ENCODE measurements at regions not wholly inside any gene's neighbourhood (a gene's known extent, or its start where the extent isn't known, plus 50 kb on each side); places are given as distances from the start of the nearest gene placed in this dataset.

- Histone ChIP-seq H3K9me3 (ENCODE audit: control insufficient read depth, insufficient read depth, low read length) (no peaks in the 10 kb centered on the region), H3K36me3 (ENCODE audit: control insufficient read depth, insufficient read depth, low read length) (no peaks in the 10 kb centered on the region), H3K4me1 (ENCODE audit: control insufficient read depth, insufficient read depth, low read length) (no peaks in the 10 kb centered on the region), H3K27ac (ENCODE audit: low read depth, low read length) (peak overlapping the region; percentile 67), H3K4me3 (ENCODE audit: low read depth, low read length) (peak overlapping the region; percentile 68), H3K27me3 (ENCODE audit: control insufficient read depth, insufficient read depth, low read length) (peaks cover 4% of the 10 kb centered on the region)
- peak; percentile 54 to 97 (median 70) for DNase-seq (ENCODE audit: low read depth in 4 of 6, low spot score in 6 of 6)
- 0% methylated on average over 13 of the region's 18 CpGs for WGBS (ENCODE audit: insufficient coverage)
These were observed 217.0 kb upstream of the DTNA start for GRCh38 chr18:34493099-34493544.

- Histone ChIP-seq H3K9me3 (ENCODE audit: control insufficient read depth, insufficient read depth, low read length) (no peaks in the 10 kb centered on the region), H3K36me3 (ENCODE audit: control insufficient read depth, insufficient read depth, low read length) (no peaks in the 10 kb centered on the region), H3K4me3 (ENCODE audit: low read depth, low read length) (peak overlapping the region; percentile 68), H3K27ac (ENCODE audit: low read depth, low read length) (peak overlapping the region; percentile 67), H3K27me3 (ENCODE audit: control insufficient read depth, insufficient read depth, low read length) (peaks cover 4% of the 10 kb centered on the region), H3K4me1 (ENCODE audit: control insufficient read depth, insufficient read depth, low read length) (no peaks in the 10 kb centered on the region)
- under 1% methylated on average over 95 of the region's 101 CpGs for WGBS (ENCODE audit: insufficient coverage)
- DNase-seq (ENCODE audit: low read depth in 4 of 6, low spot score in 6 of 6): peak in 4 of 6 donors; percentile 23 to 69 (median 48)
These were observed 216.3 kb upstream of the DTNA start for GRCh38 chr18:34493566-34494358.

DNA sequence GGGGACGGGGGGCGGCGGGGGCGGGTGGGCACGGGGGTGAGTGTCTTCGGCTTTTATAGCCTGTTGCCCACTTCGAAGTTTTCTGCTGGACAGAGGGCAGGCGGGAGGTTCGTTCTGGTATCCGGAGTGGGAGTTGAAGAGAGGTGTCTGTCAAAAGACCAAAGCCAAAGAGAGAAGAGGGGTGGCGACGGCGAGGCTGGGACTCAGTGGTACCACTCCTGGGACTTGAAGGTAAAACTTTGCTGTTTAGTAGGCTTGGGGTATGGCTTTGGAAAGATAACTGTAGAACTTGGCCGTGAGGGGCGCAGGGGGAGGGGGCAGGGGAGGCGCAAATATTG, 215.8 kb upstream of the DTNA start:
- no peaks in the 10 kb centered on the region for H3K9me3 ChIP-seq (ENCODE audit: control insufficient read depth, insufficient read depth, low read length)
- H3K36me3 ChIP-seq (ENCODE audit: control insufficient read depth, insufficient read depth, low read length): no peaks in the 10 kb centered on the region
- 1% methylated on average over 7 of the region's 16 CpGs for WGBS (ENCODE audit: insufficient coverage)
- no peak overlapping the region for H3K27ac ChIP-seq (ENCODE audit: low read depth, low read length)
- H3K4me1 ChIP-seq (ENCODE audit: control insufficient read depth, insufficient read depth, low read length): no peaks in the 10 kb centered on the region
- DNase-seq (ENCODE audit: low read depth in 4 of 6, low spot score in 6 of 6): peak in 2 of 6 donors; percentile 27 to 30
- H3K4me3 ChIP-seq (ENCODE audit: low read depth, low read length): peak overlapping the region; percentile 52
- peaks cover 4% of the 10 kb centered on the region for H3K27me3 ChIP-seq (ENCODE audit: control insufficient read depth, insufficient read depth, low read length)

GRCh38 chr18:34495506-34495905, 214.6 kb upstream of the DTNA start:
- Histone ChIP-seq H3K9me3 (ENCODE audit: control insufficient read depth, insufficient read depth, low read length) (no peaks in the 10 kb centered on the region), H3K27me3 (ENCODE audit: control insufficient read depth, insufficient read depth, low read length) (peaks cover 4% of the 10 kb centered on the region), H3K4me3 (ENCODE audit: low read depth, low read length) (no peak overlapping the region), H3K4me1 (ENCODE audit: control insufficient read depth, insufficient read depth, low read length) (no peaks in the 10 kb centered on the region), H3K27ac (ENCODE audit: low read depth, low read length) (no peak overlapping the region), H3K36me3 (ENCODE audit: control insufficient read depth, insufficient read depth, low read length) (no peaks in the 10 kb centered on the region)
- DNase-seq (ENCODE audit: low read depth in 4 of 6, low spot score in 6 of 6): no peak
- no CpG with 5 or more reads among the region's 6 CpGs for WGBS (ENCODE audit: insufficient coverage)

GRCh38 chr18:34501553-34501952, 208.5 kb upstream of the DTNA start:
- WGBS (ENCODE audit: insufficient coverage): 46% methylated on average over 2 of the region's 4 CpGs
- no peak for DNase-seq (ENCODE audit: low read depth in 4 of 6, low spot score in 6 of 6)
- peaks cover 3% of the 10 kb centered on the region for H3K9me3 ChIP-seq (ENCODE audit: control insufficient read depth, insufficient read depth, low read length)
- no peak overlapping the region for H3K4me3 ChIP-seq (ENCODE audit: low read depth, low read length)
- H3K4me1 ChIP-seq (ENCODE audit: control insufficient read depth, insufficient read depth, low read length): no peaks in the 10 kb centered on the region
- H3K36me3 ChIP-seq (ENCODE audit: control insufficient read depth, insufficient read depth, low read length): no peaks in the 10 kb centered on the region
- H3K27me3 ChIP-seq (ENCODE audit: control insufficient read depth, insufficient read depth, low read length): no peaks in the 10 kb centered on the region
- H3K27ac ChIP-seq (ENCODE audit: low read depth, low read length): no peak overlapping the region

DNA sequence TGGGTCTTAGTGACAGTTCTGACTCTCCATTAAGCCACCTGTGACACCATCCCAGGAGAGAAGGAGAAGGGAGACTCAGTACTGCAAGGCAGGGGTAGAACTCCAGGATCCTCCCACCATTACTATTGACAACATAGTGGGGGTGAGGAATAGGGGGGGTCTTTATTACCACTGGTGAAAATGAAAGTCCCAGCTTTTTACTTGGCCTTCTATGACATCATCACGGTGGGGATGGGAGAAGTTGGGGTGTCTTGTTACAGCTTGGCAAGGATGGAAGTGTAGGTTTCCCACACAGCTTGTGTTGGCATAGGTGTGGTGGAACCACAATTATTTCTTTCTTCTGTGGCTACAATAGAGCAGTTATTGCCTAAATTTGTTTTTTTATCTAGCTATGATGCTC, 203.9 kb upstream of the DTNA start:
- no peak overlapping the region for H3K27ac ChIP-seq (ENCODE audit: low read depth, low read length)
- no peaks in the 10 kb centered on the region for H3K36me3 ChIP-seq (ENCODE audit: control insufficient read depth, insufficient read depth, low read length)
- WGBS (ENCODE audit: insufficient coverage): no CpG with 5 or more reads among the region's 1 CpG

DNA sequence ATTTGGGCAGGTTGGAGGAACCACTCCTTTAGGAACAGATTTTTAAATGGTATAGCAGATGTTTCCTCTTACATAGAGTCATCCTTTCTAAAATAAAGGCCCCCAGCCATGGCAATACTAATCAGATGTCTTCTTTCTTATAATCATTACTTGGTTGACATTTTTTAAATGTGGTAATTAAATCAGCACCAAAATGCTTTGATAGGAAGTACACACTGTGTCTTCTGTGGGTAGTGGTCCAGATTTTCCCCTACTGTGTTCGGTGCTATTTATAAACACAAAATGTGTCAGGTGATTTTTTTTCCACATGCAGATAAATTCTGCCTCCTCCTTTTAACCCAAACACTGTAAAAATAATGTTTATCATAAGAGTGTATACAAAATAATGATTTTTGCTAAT, 200.9 kb upstream of the DTNA start:
- WGBS (ENCODE audit: insufficient coverage): no CpG with 5 or more reads among the region's 1 CpG
- no peak overlapping the region for H3K27ac ChIP-seq (ENCODE audit: low read depth, low read length)
- no peaks in the 10 kb centered on the region for H3K36me3 ChIP-seq (ENCODE audit: control insufficient read depth, insufficient read depth, low read length)
- H3K27me3 ChIP-seq (ENCODE audit: control insufficient read depth, insufficient read depth, low read length): no peaks in the 10 kb centered on the region
- peak in 1 of 6 donors; percentile 25 for DNase-seq (ENCODE audit: low read depth in 4 of 6, low spot score in 6 of 6)
- H3K9me3 ChIP-seq (ENCODE audit: control insufficient read depth, insufficient read depth, low read length): no peaks in the 10 kb centered on the region
- no peaks in the 10 kb centered on the region for H3K4me1 ChIP-seq (ENCODE audit: control insufficient read depth, insufficient read depth, low read length)
- no peak overlapping the region for H3K4me3 ChIP-seq (ENCODE audit: low read depth, low read length)

More for the DNA sequence above, 203.9 kb upstream of the DTNA start:
- Histone ChIP-seq H3K9me3 (ENCODE audit: control insufficient read depth, insufficient read depth, low read length) (no peaks in the 10 kb centered on the region), H3K4me3 (ENCODE audit: low read depth, low read length) (no peak overlapping the region), H3K27me3 (ENCODE audit: control insufficient read depth, insufficient read depth, low read length) (no peaks in the 10 kb centered on the region), H3K4me1 (ENCODE audit: control insufficient read depth, insufficient read depth, low read length) (no peaks in the 10 kb centered on the region)
- no peak for DNase-seq (ENCODE audit: low read depth in 4 of 6, low spot score in 6 of 6)

DNA sequence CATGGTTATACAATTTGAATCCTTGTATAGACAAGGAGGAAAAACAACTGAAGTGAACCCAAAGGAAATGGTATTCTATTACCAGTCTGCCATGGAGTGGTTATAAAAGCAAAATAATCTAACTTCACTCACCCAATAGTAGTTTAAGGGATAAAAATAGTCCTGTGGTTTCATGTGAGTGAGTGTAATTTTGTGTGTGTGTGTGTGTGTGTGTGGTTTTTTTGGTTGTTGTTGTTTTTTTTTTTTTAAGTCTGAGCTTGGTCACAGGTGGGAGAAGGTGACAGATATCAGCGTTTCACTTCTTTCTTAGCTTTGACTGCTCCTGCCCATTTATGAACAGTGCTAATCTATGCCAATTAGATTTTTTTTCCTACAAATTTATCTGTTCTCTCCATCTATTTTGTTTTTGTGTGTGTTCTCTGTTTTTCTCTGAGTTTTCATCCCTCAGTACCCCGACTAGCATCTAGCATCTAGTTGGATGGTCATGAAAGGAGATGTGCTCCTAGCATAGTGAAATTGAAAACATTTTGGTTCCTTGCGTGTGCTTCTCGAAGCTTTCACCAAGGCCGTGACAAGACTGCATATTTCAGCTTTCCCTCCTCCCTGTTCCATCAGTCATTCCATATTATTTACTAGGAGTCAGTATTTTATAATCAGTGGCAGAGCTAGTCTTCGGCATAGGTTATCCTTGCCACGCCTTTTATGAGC, 200.1 kb upstream of the DTNA start:
- H3K27ac ChIP-seq (ENCODE audit: low read depth, low read length): no peak overlapping the region
- no peak for DNase-seq (ENCODE audit: low read depth in 4 of 6, low spot score in 6 of 6)
- WGBS (ENCODE audit: insufficient coverage): no CpG with 5 or more reads among the region's 7 CpGs
- no peaks in the 10 kb centered on the region for H3K9me3 ChIP-seq (ENCODE audit: control insufficient read depth, insufficient read depth, low read length)
- H3K4me3 ChIP-seq (ENCODE audit: low read depth, low read length): no peak overlapping the region
- no peaks in the 10 kb centered on the region for H3K36me3 ChIP-seq (ENCODE audit: control insufficient read depth, insufficient read depth, low read length)
- H3K4me1 ChIP-seq (ENCODE audit: control insufficient read depth, insufficient read depth, low read length): no peaks in the 10 kb centered on the region
- H3K27me3 ChIP-seq (ENCODE audit: control insufficient read depth, insufficient read depth, low read length): no peaks in the 10 kb centered on the region

DNA sequence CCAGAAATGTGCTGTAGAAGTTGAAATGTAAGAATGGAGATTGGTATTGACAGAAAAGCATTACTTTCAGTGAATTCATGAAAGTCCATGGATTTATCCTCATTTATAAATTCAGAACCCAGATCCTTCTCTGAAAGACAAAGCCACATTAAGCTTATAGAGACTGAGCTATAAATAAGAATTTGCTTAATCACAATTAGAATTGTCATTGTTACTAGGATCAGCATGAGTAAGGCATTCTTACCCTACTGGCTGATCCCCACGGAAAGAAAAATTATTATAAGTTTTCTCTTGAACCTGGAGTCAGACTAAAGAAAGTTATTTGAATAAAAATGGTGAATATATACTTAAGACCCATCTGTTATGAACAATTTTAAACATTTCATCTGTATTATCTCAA, 199.2 kb upstream of the DTNA start:
- H3K9me3 ChIP-seq (ENCODE audit: control insufficient read depth, insufficient read depth, low read length): no peaks in the 10 kb centered on the region
- H3K4me1 ChIP-seq (ENCODE audit: control insufficient read depth, insufficient read depth, low read length): no peaks in the 10 kb centered on the region
- H3K36me3 ChIP-seq (ENCODE audit: control insufficient read depth, insufficient read depth, low read length): no peaks in the 10 kb centered on the region
- no peak for DNase-seq (ENCODE audit: low read depth in 4 of 6, low spot score in 6 of 6)
- WGBS (ENCODE audit: insufficient coverage): no CpG with 5 or more reads among the region's 1 CpG
- H3K4me3 ChIP-seq (ENCODE audit: low read depth, low read length): no peak overlapping the region
- H3K27ac ChIP-seq (ENCODE audit: low read depth, low read length): no peak overlapping the region
- H3K27me3 ChIP-seq (ENCODE audit: control insufficient read depth, insufficient read depth, low read length): no peaks in the 10 kb centered on the region

DNA sequence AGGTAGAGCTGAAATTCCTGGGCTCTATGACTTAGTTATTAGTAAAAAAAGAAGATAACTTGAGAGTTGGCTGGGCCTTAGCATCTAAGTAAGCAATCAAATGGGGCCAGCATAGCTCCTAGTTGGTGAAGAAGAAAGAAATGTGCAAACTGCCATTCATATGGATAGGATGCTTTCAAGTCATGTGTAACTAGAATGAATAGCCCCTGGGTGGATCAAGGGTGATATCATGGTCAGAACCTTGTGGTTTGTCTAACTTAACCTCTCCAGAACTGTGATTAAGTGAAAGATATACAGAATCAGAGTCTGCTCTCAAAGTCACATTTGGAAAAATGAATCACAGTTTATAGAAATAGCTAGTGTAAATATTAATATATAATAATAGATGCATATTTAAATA, 198.7 kb upstream of the DTNA start:
- H3K4me1 ChIP-seq (ENCODE audit: control insufficient read depth, insufficient read depth, low read length): no peaks in the 10 kb centered on the region
- H3K27ac ChIP-seq (ENCODE audit: low read depth, low read length): no peak overlapping the region
- H3K4me3 ChIP-seq (ENCODE audit: low read depth, low read length): no peak overlapping the region
- no peaks in the 10 kb centered on the region for H3K27me3 ChIP-seq (ENCODE audit: control insufficient read depth, insufficient read depth, low read length)
- no peaks in the 10 kb centered on the region for H3K36me3 ChIP-seq (ENCODE audit: control insufficient read depth, insufficient read depth, low read length)
- H3K9me3 ChIP-seq (ENCODE audit: control insufficient read depth, insufficient read depth, low read length): no peaks in the 10 kb centered on the region
- no peak for DNase-seq (ENCODE audit: low read depth in 4 of 6, low spot score in 6 of 6)
